Astrocyte (in vitro differentiated cells and primary cell): ENCODE measurements at regions not wholly inside any gene's neighbourhood (a gene's known extent, or its start where the extent isn't known, plus 50 kb on each side); places are given as distances from the start of the nearest gene placed in this dataset.

ENCODE experiments used
- DNase-seq: peaks from one replicate; pipeline ENCODE4 v3.0.0-alpha.2; 2010; ENCODE audit warnings: low read depth
- FAIRE-seq: peaks from 2 replicates; lab custom pipeline; 2011; peaks lifted over from hg19 to GRCh38; lab: Jason Lieb, UNC
- H2AFZ ChIP-seq: 2 replicates; pipeline ENCODE4 v1.6.0; 2012; ENCODE audit warnings: low read depth, low read length, inconsistent platforms
- H3K27ac ChIP-seq: 2 replicates; pipeline ENCODE4 v1.5.1; 2011; ENCODE audit warnings: low read depth, low read length, inconsistent platforms
- H3K27me3 ChIP-seq: 2 replicates; pipeline ENCODE4 v1.6.0; 2011; ENCODE audit warnings: low read length, inconsistent platforms; ENCODE audit not compliant: insufficient read depth
- H3K36me3 ChIP-seq: 2 replicates; pipeline ENCODE4 v1.5.1; 2011; ENCODE audit warnings: low read length, inconsistent platforms; ENCODE audit not compliant: insufficient read depth
- H3K4me1 ChIP-seq: 2 replicates; pipeline ENCODE4 v1.5.1; 2011; ENCODE audit warnings: low read length, inconsistent platforms; ENCODE audit not compliant: insufficient read depth
- H3K4me2 ChIP-seq: 2 replicates; pipeline ENCODE4 v1.6.0; 2012; ENCODE audit warnings: low read length, inconsistent platforms
- H3K4me3 ChIP-seq: 2 replicates; pipeline ENCODE4 v1.5.1; 2011; ENCODE audit warnings: low read depth, mild to moderate bottlenecking, low read length, inconsistent platforms; ENCODE audit not compliant: insufficient read depth
- H3K79me2 ChIP-seq: 2 replicates; pipeline ENCODE4 v1.6.0; 2012; ENCODE audit warnings: mild to moderate bottlenecking, low read length, inconsistent platforms; ENCODE audit not compliant: insufficient read depth
- H3K9ac ChIP-seq: 2 replicates; pipeline ENCODE4 v1.6.0; 2012; ENCODE audit warnings: mild to moderate bottlenecking, low read length, inconsistent platforms
- H3K9me3 ChIP-seq: 2 replicates; pipeline ENCODE4 v1.5.1; 2012; ENCODE audit warnings: low read depth, mild to moderate bottlenecking, low read length, inconsistent platforms; ENCODE audit not compliant: insufficient read depth
- H4K20me1 ChIP-seq: 2 replicates; pipeline ENCODE4 v1.6.0; 2012; ENCODE audit warnings: low read length, inconsistent platforms; ENCODE audit not compliant: insufficient read depth
- H3K27ac Mint-ChIP-seq: one replicate; pipeline ENCODE4 v1.8.0; 2021; ENCODE audit warnings: mild to moderate bottlenecking, mixed read lengths; ENCODE audit not compliant: unreplicated experiment
- H3K27me3 Mint-ChIP-seq: one replicate; pipeline ENCODE4 v1.8.0; 2021; ENCODE audit warnings: low read depth, mixed read lengths; ENCODE audit not compliant: unreplicated experiment
- H3K36me3 Mint-ChIP-seq: one replicate; pipeline ENCODE4 v1.8.0; 2021; ENCODE audit warnings: low read depth, mixed read lengths; ENCODE audit not compliant: unreplicated experiment
- H3K4me1 Mint-ChIP-seq: one replicate; pipeline ENCODE4 v1.8.0; 2021; ENCODE audit warnings: low read depth, mixed read lengths; ENCODE audit not compliant: unreplicated experiment
- H3K4me3 Mint-ChIP-seq: one replicate; pipeline ENCODE4 v1.8.0; 2021; ENCODE audit warnings: mild to moderate bottlenecking, moderate library complexity, mixed read lengths; ENCODE audit not compliant: unreplicated experiment
- H3K9me3 Mint-ChIP-seq: one replicate; pipeline ENCODE4 v1.8.0; 2021; ENCODE audit warnings: mild to moderate bottlenecking, mixed read lengths; ENCODE audit not compliant: unreplicated experiment
- EZH2 ChIP-seq: IDR thresholded peaks from 2 replicates; pipeline ENCODE4 v1.6.1; 2012; ENCODE audit warnings: mild to moderate bottlenecking, low read length, inconsistent platforms; ENCODE audit not compliant: insufficient read depth
- TF ChIP-seq, protein P1 (sequence below): IDR thresholded peaks from 2 replicates; pipeline ENCODE4 v1.5.1; 2011; ENCODE audit warnings: low read depth, mild to moderate bottlenecking, inconsistent platforms, low read length, moderate library complexity; ENCODE audit not compliant: insufficient read depth

DNA sequence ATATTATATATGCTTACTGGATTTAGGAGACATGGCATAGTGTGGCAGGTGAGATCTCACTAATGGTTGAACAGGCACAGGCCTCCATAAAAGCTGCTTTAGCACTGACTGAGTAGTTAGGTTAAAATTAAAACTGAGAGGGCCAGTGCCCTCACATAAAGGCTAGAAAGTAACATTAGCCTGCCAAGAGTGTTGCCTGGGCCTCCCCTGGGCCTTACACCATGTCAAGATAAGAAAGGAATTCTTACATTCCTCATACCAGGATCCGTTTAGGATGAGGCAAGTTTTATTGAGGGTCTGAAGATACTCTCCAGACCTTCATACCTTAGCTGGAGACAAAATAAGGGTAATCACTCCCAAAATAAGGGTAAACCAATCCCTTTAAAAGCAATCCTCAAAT, 1011.8 kb downstream of the PLA2G4A start:
- H3K9me3 Mint-ChIP-seq, result no peaks in the 10 kb centered on the region

DNA sequence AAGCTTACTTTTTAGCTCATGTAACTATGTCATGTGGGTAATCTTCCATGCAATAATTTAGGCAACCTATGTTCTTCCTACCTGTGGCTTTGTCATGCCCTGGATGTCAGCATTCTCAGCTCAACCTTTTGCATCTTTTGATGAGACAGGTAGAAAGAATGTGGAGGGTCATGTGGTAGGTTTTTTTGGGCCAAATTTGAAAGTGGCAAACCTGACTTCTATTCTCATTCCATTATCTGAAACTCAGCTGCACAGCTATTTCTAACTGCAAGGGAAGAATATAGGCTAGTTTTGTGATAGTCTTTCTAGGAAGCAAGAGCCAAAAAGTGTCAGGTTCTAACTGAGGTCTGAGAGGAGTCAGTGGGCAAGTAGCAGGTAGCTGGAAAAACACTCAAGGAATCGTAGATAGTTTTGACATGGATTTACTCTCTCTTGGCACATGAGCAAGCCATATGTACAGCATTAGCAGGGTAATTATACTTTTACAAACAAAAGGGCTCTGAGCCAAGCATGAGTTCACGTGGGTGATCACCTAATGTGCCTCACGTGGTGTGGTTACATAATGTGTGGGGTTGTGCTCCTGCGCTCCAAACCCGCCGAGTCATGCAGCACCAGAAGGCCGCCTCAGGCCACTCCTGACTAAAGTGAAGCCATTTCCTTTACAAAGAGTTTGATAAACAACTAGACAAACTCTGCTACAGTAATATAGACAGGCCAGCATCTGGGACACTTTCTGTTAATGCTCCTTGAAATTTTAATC, 1013.8 kb downstream of the PLA2G4A start:
- no peaks in the 10 kb centered on the region for H3K27me3 Mint-ChIP-seq
- no peak overlapping the region for H3K9ac ChIP-seq
- no peaks in the 10 kb centered on the region for H3K9me3 Mint-ChIP-seq
- H3K36me3 Mint-ChIP-seq, result no peaks in the 10 kb centered on the region
- no peak overlapping the region for H3K4me3 ChIP-seq
- H3K27ac ChIP-seq, result no peak overlapping the region
- H3K9me3 ChIP-seq, result no peaks in the 10 kb centered on the region
- FAIRE-seq (no peak), DNase-seq (peak; percentile 34)
- no peak overlapping the region for H3K27ac Mint-ChIP-seq
- no peaks in the 10 kb centered on the region for H3K4me1 ChIP-seq
- H3K79me2 ChIP-seq, result no peaks in the 10 kb centered on the region
- H3K4me1 Mint-ChIP-seq, result no peaks in the 10 kb centered on the region
- no peak overlapping the region for H3K4me3 Mint-ChIP-seq
- no peak overlapping the region for H2AFZ ChIP-seq
- no peaks in the 10 kb centered on the region for H3K36me3 ChIP-seq
- H3K27me3 ChIP-seq, result no peaks in the 10 kb centered on the region
- TF ChIP-seq, protein P1, sequence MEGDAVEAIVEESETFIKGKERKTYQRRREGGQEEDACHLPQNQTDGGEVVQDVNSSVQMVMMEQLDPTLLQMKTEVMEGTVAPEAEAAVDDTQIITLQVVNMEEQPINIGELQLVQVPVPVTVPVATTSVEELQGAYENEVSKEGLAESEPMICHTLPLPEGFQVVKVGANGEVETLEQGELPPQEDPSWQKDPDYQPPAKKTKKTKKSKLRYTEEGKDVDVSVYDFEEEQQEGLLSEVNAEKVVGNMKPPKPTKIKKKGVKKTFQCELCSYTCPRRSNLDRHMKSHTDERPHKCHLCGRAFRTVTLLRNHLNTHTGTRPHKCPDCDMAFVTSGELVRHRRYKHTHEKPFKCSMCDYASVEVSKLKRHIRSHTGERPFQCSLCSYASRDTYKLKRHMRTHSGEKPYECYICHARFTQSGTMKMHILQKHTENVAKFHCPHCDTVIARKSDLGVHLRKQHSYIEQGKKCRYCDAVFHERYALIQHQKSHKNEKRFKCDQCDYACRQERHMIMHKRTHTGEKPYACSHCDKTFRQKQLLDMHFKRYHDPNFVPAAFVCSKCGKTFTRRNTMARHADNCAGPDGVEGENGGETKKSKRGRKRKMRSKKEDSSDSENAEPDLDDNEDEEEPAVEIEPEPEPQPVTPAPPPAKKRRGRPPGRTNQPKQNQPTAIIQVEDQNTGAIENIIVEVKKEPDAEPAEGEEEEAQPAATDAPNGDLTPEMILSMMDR, result no peak
- no peak for TF ChIP-seq EZH2
- no peaks in the 10 kb centered on the region for H4K20me1 ChIP-seq
- no peak overlapping the region for H3K4me2 ChIP-seq

More for the DNA sequence above, 1011.8 kb downstream of the PLA2G4A start:
- no peaks in the 10 kb centered on the region for H3K27me3 Mint-ChIP-seq
- no peaks in the 10 kb centered on the region for H3K9me3 ChIP-seq
- no peak overlapping the region for H3K4me2 ChIP-seq
- no peaks in the 10 kb centered on the region for H3K4me1 Mint-ChIP-seq
- no peaks in the 10 kb centered on the region for H3K36me3 ChIP-seq
- no peaks in the 10 kb centered on the region for H3K4me1 ChIP-seq
- TF ChIP-seq EZH2, result no peak
- TF ChIP-seq, protein P1, result no peak
- no peak overlapping the region for H3K27ac Mint-ChIP-seq
- no peak overlapping the region for H3K27ac ChIP-seq
- H3K36me3 Mint-ChIP-seq, result no peaks in the 10 kb centered on the region
- no peaks in the 10 kb centered on the region for H4K20me1 ChIP-seq
- H3K4me3 Mint-ChIP-seq, result no peak overlapping the region
- peak; percentile 29 for DNase-seq
- H2AFZ ChIP-seq, result no peak overlapping the region
- H3K27me3 ChIP-seq, result no peaks in the 10 kb centered on the region
- no peak overlapping the region for H3K9ac ChIP-seq
- H3K79me2 ChIP-seq, result no peaks in the 10 kb centered on the region
- no peak overlapping the region for H3K4me3 ChIP-seq
- FAIRE-seq, result no peak

DNA sequence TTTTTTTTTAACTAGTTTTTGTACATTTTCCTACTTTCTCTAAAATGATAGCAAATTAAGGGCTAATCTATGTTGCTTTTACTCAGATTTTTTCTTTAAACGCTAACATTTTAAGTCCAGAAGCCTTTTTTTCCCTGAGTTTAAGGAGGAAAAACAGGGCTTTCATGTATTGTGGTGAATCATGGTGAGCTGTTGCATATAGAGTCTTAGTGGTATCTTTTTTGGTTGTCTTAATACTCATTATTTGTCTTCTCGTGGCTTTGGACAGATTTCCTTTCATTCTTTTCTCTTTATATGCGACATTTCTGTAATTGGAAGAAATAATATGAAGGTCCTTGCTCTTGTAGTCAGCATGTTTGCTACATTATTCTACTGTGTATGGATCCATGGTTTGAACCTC, 1015.6 kb downstream of the PLA2G4A start:
- DNase-seq, result no peak

More for the DNA sequence above, 1015.6 kb downstream of the PLA2G4A start:
- no peaks in the 10 kb centered on the region for H3K36me3 ChIP-seq
- no peaks in the 10 kb centered on the region for H4K20me1 ChIP-seq
- H3K79me2 ChIP-seq, result no peaks in the 10 kb centered on the region
- TF ChIP-seq EZH2, result no peak
- TF ChIP-seq, protein P1, result no peak
- H3K9me3 ChIP-seq, result no peaks in the 10 kb centered on the region
- Mint-ChIP-seq H3K27ac (no peak overlapping the region), H3K4me1 (no peaks in the 10 kb centered on the region), H3K9me3 (no peaks in the 10 kb centered on the region), H3K36me3 (no peaks in the 10 kb centered on the region), H3K27me3 (no peaks in the 10 kb centered on the region), H3K4me3 (no peak overlapping the region)
- no peak overlapping the region for H3K4me3 ChIP-seq
- no peak overlapping the region for H2AFZ ChIP-seq
- no peaks in the 10 kb centered on the region for H3K4me1 ChIP-seq
- no peak overlapping the region for H3K4me2 ChIP-seq
- no peak for FAIRE-seq
- no peak overlapping the region for H3K27ac ChIP-seq
- no peak overlapping the region for H3K9ac ChIP-seq
- no peaks in the 10 kb centered on the region for H3K27me3 ChIP-seq
